ENCODE measurements at regions not wholly inside any gene's neighbourhood (a gene's known extent, or its start where the extent isn't known, plus 50 kb on each side); places are given as distances from the start of the nearest gene placed in this dataset.
A peak's percentile ranks its signal among the peaks of the same experiment; 100 is the strongest.
"Not testable (repeated sequence)": the region's sequence is repeated elsewhere in the genome, so short reads cannot be mapped to it uniquely, and the experiment has no call there.

DNA sequence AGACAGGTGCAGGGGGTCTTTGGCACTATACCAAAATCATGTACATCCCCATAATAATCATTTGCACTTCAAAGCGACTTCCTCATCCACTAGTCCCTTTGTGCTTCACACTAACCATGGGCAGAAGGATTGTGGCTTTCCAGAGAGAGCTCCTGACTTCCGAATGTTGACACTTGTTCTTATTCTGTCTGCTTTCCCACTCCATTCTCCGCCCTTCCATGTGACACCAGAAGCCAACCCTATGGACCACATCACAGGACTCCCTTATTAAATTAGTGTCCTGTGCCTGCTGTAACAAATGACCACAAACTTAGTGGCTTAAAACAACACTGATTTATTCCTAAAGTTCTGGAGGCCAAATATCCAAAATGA, 91.6 kb downstream of the CMC2 start:
- DNase-seq, result no peak

DNA sequence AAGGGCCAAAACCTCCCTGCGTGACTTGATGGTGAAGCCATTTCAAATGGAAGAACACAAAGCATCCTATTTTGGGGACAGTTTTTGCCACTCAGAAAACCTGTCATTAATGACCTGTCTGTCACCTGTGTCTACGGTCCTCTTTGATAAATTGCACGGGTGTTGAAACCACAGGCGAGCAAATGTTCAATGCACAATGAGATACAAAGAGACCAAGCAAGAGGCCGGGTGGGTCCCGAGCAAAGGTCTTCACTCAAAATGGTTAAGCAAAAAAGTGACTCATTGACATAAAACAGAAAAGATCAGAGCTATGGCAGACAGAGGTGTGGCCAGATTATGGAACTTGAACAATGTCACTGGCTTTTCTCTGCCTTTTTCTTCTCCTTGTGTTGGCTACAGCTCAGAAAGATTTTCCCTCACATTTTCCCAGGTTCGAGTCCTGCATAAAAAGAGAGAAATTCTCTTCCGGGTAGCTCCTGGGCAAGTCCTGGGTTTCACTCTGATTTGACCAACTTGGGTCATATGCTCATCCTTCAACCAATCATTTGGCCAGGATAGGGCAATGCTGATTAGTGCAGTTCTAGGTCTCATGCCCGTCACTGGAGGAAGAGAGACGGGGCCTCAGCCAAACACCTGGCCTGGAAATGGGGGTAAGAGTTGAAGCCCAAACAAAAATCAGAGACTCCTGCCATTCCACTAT, 92.2 kb downstream of the CMC2 start:
- DNase-seq, result no peak

DNA sequence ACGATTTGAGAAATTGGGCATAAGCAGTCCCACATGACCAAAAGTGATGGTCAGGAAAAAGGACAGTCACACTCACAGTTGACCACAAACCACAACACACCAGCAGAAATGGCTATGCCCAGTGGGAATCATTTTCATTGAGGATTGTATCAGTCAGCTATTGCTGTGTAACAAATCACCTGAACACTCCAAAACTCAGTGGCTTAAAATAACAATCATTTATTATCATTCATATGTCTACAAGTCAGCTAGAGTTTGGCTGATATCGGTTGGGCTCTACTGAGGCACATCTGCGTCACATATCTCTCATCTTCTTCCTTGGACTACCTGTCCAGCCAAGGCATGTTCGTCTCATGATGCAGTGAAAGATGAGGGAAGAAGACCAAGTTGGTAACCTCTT, 93.3 kb downstream of the CMC2 start:
- no peak for DNase-seq

DNA sequence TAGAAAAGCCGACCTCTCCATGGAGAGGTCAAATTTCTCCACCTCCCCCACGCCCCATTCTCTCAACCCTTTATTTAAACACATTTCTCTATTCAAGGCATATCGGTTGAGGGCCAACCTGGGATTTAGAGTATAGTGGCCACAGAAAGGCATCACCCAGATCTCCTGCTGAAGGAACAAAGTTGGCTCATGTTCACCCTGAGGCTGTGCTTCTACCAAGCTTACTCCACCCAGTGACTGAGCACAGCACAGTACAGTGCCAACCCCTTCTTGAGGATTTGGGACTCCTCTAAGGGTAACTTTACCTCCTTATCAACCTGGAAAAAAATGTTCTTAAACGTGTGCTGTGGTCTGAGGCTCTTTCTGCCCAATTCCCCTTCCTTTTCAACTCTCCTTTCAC, 94.0 kb downstream of the CMC2 start:
- no peak for DNase-seq

DNA sequence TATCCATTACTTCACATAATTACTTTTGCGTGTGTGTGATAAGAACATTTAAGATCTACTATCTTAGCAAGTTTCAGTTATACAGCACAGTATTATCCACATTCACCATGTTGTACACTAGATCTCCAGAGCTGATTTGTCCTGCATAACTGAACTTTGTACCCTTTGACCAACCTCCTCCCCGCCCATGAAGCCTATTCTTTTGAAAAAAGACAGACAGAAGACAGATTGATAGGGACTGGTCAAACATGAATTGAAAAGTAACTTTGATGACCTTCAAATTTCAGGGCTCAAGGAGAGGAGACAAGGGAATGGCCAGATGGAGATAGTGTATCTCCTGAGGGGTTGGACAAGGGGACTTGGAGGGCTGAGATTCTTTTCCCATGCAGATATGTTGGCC, 96.3 kb downstream of the CMC2 start:
- DNase-seq, result no peak

DNA sequence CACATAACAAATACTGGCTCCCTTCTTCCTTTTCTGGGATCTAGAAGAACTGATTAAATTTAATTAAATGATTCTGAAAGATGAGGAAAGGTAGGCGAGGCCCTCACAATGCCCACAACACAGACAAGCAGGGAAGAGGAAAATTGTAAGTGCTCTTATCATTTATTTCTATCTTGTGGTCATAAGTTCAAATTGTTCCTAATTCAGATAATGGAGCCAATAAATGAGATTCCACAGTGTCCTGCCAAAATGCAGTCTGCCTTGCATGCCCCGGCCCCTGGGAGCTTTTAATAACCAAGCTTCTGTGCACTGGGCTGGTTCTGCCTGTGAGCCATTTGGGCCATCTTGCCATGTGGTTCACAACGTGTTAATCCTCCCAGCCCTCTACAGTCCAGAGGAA, 97.0 kb downstream of the CMC2 start:
- DNase-seq, result no peak

DNA sequence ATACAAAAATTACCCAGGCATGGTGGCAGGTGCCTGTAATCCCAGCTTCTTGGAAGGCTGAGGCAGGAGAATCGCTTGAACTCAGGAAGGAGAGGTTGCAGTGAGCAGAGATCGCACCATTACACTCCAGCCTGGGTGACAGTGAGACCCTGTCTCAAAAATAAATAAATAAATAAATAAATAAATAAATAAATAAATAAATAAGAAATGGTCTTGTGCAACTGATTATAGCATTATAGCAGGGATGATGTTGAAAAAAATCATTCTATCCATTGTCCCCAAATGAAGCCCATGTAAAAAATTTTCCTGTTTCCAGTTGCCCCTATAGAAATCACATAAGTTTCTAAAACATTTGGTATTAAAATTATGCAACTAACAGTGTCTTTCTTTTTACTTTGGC, 100.5 kb downstream of the CMC2 start:
- not testable (repeated sequence) for DNase-seq

DNA sequence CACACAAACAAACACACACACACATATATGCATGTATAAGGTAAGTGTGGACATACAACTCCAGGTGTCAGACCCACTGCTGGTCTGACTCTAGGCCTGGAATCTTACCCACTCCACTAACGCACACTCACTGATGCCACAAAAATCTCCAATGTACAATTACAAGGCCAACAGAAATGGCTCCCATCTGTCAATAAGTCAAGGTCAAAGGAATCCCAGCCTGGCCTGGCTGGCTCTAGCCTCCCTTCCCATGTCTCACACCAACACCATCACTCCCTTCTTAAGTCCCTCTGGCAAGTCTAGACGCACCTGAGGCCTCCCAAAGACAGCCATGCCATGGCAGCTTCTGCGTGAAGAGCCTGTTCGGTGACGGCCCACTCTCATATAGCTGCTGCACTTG, 99.2 kb upstream of the CDYL2 start:
- DNase-seq, result no peak

DNA sequence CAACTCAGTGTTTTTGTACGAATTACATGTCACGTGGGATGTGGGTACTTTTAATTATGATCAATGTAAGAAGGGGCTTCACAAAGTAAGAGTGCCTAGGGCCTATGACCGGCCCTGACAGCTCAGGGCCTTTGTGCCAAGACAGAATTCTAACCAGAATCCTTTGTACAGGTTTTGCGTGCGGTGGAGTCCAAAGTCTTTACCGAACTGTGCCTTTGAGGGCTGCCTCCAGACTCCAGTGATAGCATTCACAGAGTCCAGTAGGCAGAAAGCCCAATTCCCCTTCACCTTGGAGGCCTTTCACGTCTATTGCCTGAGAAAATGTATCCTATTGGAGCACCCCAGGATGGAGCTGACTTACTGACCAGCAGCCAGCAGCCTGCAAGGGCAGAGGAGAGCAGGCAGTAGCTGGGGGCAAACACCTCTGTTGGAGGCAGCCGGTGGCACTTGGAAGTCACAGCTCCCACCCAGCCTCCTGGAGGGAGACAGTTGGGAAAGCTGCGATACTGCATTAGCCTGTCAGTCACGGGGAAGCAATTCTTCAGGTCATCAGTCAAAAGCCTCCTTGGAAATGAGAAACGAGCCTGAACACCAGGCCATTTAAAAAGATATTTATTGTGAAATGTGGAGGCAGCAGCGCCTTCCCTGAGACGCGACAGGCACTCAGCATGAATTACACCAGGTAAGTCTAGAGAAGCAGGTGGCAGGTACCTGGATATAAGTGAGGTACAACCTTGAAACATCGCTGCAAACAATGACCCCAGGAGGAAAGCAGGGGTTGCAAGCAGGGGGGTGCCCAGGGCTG, 98.1 kb upstream of the CDYL2 start:
- DNase-seq, result no peak

DNA sequence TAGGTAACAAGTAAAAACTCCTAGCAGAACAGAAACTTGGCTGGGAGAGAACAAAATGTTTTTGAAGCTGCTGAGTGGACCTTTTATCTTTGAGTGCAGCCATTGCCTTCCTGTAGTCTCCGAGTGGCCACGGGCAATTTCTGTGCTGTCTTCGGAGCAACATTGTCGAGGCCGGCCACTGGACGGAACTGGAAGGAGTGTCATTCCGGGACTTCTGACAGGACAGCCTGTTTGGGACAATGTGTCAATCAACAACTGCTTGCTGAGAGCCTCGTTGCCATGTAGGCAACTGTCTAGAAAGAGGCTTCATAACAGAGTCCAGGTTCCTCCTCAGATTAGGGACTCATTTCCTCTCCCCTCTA, 96.2 kb upstream of the CDYL2 start:
- no peak for DNase-seq

DNA sequence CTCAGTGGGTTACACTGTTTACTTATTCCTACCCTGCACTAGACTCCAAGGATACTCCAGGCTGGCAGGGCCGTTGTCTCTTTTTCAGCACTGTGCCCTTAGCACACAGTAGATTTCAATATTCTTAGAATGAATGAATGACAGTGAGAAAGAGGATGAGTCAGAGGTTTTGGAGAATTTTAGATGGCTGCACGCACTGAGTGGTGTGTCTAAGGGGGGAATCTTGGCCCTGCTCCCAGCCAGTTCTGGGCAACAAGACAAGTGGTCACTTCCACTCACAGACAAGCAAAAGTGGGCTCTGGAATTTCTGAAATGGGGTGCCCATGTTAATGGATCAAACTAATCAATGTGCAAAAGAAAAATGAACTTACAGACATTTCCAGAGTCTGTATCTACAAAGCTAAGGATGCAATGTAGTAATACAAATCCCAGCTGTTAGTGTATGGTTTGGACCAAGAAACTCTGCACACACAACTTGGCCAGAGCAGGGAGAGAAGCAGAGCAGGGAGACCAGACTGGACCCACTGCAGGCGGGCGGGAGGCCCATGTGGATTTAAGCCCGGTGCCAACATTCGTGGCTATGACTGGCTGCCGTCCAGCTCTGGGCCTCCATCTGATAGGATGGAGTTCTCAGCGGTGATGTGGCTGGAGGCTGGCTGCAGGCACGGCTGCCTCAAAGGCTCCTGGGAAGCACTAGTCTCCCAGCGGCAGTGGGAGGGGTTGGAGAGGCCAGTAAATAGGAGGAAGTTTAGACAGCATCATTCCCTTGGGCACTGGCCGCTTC, 95.6 kb upstream of the CDYL2 start:
- DNase-seq, result peak; percentile 4

DNA sequence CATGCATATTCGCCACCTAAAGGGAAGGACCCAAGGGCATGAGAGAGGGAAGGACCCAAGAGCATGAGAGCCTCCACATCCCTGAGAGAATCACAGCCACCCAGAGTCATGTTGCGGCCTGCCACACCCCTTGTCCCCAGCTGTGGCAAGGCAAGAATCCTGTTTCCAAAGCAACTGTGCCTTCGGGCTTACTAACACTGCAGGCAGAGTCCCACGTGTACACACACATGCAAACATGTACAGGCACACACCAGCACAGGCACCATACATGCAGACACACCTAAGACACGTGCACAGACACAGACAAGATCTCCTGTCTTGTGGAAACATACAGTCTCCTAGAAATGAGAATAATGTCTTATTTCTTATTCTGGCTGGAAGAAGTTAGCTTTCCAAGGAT, 92.4 kb upstream of the CDYL2 start:
- DNase-seq, result no peak

DNA sequence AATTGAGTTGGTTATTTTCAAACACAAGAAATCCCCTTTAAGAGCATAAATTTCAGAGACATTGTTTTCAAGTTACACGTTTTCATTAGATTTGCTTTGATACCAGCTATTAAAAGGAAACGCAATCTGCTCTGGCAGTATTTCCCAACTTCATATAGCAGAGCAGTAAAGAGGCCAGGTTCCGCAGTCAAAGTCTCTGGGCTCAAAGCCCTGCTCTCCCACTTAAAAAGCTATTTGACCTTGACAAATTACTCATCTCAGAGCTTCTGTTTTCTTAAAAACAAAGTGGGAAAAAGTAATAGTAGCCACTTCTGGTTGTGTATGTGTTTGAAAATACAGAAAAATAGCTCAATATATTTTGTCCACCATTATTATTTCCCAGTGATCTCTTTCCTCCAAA, 89.7 kb upstream of the CDYL2 start:
- DNase-seq, result no peak

DNA sequence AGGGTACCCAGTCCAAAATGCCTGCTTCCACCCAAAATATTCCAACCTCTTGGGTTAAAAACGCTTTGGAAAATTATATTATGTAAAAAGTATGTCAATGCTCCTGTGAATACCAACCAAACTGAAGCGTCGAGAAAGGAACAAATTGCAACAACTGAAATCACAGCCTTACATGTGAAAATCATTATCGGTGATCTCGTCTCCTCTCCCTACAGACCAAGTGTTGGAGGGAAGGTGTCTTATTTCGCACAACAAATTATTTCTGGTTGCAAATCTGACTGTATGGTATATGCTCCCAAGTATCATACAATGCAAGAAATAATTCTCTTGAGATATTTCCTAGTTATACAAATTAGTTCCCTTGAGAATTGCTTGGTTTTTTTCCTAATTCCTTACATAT, 89.3 kb upstream of the CDYL2 start:
- DNase-seq, result no peak

DNA sequence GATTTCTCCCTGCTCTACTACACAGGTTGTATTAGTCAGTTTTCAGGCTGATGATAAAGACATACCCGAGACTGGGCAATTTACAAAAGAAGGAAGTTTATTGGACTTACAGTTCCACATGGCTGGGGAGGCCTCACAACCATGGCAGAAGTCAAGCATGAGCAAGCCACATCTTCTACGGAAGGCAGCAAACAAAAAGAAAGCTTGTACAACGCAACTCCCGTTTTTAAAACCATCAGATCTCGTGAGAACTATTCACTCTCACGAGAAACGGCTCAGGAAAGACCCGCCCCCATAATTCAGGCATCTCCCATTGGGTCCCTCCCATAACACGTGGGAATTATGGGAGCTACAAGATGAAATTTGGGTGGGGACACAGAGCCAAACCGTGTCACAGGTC, 88.0 kb upstream of the CDYL2 start:
- DNase-seq, result not testable (repeated sequence)

DNA sequence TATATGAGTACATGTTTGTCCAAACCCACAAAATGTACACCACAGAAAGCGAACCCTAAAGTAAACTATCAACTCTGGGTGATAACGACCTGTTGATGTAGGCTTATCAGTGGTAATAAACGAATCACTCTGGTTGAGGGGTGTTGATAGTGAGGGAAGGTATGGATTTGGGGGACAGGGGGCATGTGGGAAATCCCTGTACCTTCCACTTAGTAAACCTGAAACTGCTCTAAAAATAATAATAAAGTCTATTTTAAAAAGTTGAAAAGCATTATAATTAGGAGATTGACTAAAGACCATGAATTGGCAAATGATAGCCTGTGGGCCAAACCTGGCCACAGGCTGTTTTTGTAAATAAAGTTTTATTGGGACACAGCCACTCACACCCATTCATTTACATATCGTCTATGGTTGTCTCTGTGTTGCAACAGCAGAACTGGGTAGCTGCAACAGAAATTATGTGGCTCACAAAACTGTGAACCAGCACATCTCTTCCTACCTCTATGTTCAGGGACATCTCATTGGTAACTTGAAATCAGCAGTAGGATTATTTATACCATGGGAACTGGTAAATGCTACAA, 85.5 kb upstream of the CDYL2 start:
- DNase-seq, result no peak

DNA sequence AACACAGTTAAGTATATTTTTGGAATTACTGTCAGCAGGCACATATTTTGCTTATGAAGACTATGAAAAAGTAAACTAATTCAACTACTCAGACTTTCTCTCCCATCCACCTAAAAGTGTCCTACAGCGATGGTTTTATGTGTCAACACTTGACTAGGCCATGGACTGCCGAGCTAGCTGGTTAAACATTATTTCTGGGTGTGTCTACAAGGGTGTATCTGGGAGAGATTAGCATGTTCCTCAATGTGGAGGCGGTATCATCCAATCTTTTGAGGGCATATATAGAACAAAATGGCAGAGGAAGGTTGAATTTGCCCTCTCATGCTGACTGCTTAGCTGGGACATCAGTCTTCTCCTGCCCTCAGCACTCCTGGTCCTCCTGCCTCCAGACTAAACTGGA, 82.7 kb upstream of the CDYL2 start:
- no peak for DNase-seq

DNA sequence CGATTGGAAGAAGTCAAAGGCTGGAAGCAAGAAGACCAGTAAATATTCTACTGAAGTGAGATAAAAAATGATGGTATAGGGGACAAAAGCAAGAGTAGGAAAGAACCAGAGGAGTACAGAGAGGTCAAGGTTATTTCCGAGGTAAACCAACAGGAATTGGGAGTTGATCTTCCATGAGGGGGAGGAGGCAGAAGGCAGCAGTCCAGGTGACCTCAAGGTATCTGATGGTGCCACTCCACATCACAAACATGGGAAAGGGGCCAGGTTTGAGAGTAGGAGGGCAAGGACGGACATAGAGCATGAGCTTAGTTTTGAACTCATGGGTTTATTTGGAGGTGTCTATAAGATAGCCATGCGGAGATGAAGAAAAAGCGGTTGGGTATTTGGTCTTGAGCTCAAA, 79.4 kb upstream of the CDYL2 start:
- DNase-seq, result no peak

DNA sequence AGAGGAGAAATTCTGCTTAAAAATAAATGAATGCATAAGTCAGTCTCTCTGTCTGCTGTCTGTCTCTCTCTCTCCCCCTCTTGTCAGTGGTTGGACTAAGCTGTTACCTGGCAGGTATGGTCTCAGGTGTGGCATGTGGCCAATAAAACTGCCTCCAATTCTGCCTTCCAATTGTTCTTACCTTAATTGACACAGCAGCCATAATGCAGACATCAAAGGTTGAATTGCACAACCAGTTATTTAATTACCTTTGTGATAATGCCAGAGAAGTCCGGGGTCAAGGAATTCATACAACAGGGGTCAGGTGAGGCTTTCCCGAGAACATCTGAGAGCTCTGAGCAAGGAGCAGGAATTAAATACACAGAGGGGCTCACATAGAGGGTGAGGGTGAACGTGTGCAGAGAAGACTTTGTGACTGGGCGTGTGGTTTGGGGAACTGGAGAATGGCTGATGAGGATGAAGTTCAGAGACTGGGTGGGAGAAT, 78.8 kb upstream of the CDYL2 start:
- no peak for DNase-seq

DNA sequence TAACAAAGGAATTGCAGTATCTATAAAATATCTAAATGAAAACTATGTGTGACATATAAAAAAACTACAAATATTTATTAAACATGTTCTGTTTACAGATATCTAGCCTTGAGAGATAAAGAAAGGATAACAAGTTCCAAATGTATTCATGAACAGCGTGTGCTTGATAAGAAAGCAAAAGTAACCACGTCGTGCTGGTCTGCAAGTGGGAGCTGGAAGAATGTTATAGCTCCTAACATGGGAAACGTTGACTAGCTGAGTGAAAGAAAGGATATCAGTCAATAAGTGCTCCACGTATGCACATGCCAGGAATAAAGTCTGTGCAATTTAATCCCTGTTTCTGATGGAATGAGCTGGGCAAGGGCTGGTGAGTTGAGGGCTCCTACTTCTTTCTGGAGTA, 71.2 kb upstream of the CDYL2 start:
- no peak for DNase-seq

DNA sequence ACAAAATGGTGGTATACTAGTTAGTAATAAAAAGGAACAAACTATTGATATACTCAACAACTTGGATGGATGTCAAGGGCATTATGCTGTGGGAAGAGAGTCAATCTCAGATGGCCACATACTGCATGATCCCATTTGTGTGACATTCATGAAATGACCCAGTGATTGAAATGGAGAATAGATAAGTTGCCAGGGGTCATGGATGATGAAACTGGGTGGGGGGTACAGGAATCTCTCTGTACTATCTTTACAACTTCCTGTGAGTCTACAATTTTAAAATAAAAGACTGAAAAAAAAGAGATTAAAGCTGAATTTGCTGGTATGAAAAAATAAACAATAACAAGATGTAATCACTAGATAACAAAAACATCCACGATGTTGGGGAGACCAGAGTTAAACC, 70.5 kb upstream of the CDYL2 start:
- no peak for DNase-seq

DNA sequence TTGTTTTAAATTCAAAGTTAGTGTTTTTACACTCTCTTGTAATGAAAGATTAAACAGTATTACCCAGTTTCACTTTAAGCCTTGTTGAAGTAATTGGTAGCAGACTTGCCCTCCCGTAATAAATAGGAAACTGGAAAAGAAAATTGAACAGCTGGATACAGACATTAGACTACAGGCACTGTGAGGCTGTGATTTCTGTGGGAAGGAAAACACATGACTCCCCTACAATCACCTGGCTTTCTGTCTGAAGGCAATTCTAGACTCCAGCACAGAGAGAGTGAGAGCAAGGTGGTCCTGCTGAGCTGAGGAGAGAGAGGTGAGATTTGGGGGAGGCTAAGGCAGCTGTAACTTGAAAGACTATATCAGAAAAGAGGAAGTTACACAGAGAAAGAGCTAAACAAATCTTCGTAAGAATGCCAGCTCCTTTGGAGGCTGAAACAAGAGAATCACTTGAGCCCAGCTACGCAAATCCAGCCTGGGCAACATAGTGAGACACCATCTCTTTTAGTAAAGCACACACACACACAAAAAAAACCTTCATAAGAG, 57.8 kb upstream of the CDYL2 start:
- no peak for DNase-seq

All from occipital lobe (tissue), 1 donor.